Subcutaneous abdominal adipose tissue (tissue), 5 donors: ENCODE measurements at regions not wholly inside any gene's neighbourhood (a gene's known extent, or its start where the extent isn't known, plus 50 kb on each side); places are given as distances from the start of the nearest gene placed in this dataset.
"Not testable (repeated sequence)": the region's sequence is repeated elsewhere in the genome, so short reads cannot be mapped to it uniquely, and the experiment has no call there.

ENCODE experiments used
- H3K27ac ChIP-seq: one replicate; pipeline ENCODE4 v1.7.0; 2013; ENCODE audit warnings: low read depth, mild to moderate bottlenecking, inconsistent platforms, low read length, moderate library complexity
- H3K27me3 ChIP-seq, 5 donors: one replicate each; pipeline ENCODE4 v1.7.0; 2013; ENCODE audit warnings: low read length in 5 of 5, inconsistent platforms in 1 of 5; ENCODE audit not compliant: control insufficient read depth in 5 of 5, insufficient read depth in 4 of 5
- H3K36me3 ChIP-seq, 5 donors: one replicate each; pipeline ENCODE4 v1.7.0; 2013; ENCODE audit warnings: low read length in 5 of 5; ENCODE audit not compliant: control insufficient read depth in 5 of 5, insufficient read depth in 5 of 5
- H3K4me1 ChIP-seq, 5 donors: one replicate each; pipeline ENCODE4 v1.7.0; 2013; ENCODE audit warnings: low read length in 5 of 5, mild to moderate bottlenecking in 3 of 5, moderate library complexity in 1 of 5; ENCODE audit not compliant: control insufficient read depth in 5 of 5, insufficient read depth in 5 of 5
- H3K4me3 ChIP-seq, 5 donors: one replicate each; pipeline ENCODE4 v1.7.0; 2013; ENCODE audit warnings: low read length in 5 of 5, low read depth in 1 of 5
- H3K9ac ChIP-seq, 5 donors: one replicate each; pipeline ENCODE4 v1.7.0; 2013; ENCODE audit warnings: low read length in 5 of 5, mild to moderate bottlenecking in 4 of 5, moderate library complexity in 3 of 5
- H3K9me3 ChIP-seq, 5 donors: one replicate each; pipeline ENCODE4 v1.7.0; 2013; ENCODE audit warnings: low read length in 5 of 5; ENCODE audit not compliant: control insufficient read depth in 5 of 5
- donor health status: healthy.
- donor health status: healthy.
- donor health status: healthy.
- donor health status: healthy.
- donor health status: healthy.

- Histone ChIP-seq H3K4me3 (no peak overlapping the region), H3K4me1 (no peaks in the 10 kb centered on the region), H3K9me3 (no peaks in the 10 kb centered on the region), H3K27me3 (no peaks in the 10 kb centered on the region), H3K27ac (no peak overlapping the region), H3K36me3 (no peaks in the 10 kb centered on the region), H3K9ac (no peak overlapping the region)
These were observed 129.6 kb upstream of the GOT2 start for GRCh38 chr16:58863761-58864160.

DNA sequence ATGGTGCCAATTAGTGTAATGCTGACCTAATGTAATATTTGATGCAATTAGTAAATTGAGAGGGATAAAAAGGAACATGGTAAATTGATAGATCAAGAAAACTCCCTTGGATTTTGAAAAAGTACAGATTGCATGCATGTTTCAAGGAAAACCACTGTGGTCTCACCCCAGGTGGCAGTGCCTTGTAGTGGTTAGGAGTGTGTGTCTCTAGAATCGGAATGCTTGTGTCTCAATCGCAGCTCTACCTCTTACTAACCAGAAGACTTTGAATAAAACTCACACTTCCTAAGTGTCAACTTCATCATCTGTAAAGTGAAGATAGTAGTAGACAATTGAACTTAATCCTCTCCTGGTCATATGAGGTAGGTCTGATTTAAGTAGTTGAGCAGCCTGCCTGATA, 128.9 kb upstream of the GOT2 start:
- Histone ChIP-seq H3K9ac (no peak overlapping the region), H3K36me3 (no peaks in the 10 kb centered on the region), H3K4me3 (no peak overlapping the region), H3K9me3 (no peaks in the 10 kb centered on the region), H3K27ac (no peak overlapping the region), H3K27me3 (no peaks in the 10 kb centered on the region), H3K4me1 (no peaks in the 10 kb centered on the region)

- no peaks in the 10 kb centered on the region for H3K9me3 ChIP-seq
- H3K4me3 ChIP-seq: no peak overlapping the region
- H3K27ac ChIP-seq: no peak overlapping the region
- H3K9ac ChIP-seq: no peak overlapping the region
- H3K4me1 ChIP-seq: no peaks in the 10 kb centered on the region
- no peaks in the 10 kb centered on the region for H3K36me3 ChIP-seq
- H3K27me3 ChIP-seq: no peaks in the 10 kb centered on the region
These were observed 128.4 kb upstream of the GOT2 start for GRCh38 chr16:58862334-58863021.

- H3K36me3 ChIP-seq: no peaks in the 10 kb centered on the region
- no peaks in the 10 kb centered on the region for H3K9me3 ChIP-seq
- no peaks in the 10 kb centered on the region for H3K4me1 ChIP-seq
- no peaks in the 10 kb centered on the region for H3K27me3 ChIP-seq
- no peak overlapping the region for H3K4me3 ChIP-seq
- no peak overlapping the region for H3K9ac ChIP-seq
- no peak overlapping the region for H3K27ac ChIP-seq
These were observed 126.0 kb upstream of the GOT2 start for GRCh38 chr16:58859958-58860669.

- not testable (repeated sequence) for H3K27ac ChIP-seq, H3K9ac ChIP-seq, H3K27me3 ChIP-seq, H3K36me3 ChIP-seq, H3K4me3 ChIP-seq, H3K4me1 ChIP-seq, H3K9me3 ChIP-seq
These were observed 124.5 kb upstream of the GOT2 start for GRCh38 chr16:58858577-58858976.

DNA sequence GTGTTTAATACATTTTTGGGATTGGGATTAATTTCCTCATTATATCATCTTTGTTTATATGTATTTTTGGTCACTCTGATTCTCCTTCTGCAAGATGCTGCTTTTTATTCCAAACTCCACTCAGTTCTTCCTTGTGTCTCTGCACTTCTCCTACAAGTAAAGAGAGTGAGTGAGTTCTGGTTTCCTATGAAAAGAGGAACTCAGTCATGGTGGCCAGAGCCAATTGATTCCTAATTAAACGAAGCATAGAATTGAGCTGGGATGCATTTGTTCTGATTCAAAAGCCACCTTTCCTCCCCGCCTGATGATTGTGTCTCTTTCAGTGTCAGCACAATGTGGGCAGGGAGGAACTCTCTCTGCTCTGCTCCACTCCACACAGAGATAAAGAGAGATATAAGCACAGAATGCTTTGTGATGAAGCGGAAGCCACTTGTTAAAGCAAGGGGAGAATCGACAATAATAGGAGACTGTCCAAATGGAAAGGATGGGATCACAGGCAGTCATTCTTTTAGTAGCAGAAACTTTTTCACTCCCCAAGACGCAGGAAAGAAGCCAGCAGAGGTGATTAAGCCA, 121.3 kb upstream of the GOT2 start:
- Histone ChIP-seq H3K36me3 (no peaks in the 10 kb centered on the region), H3K9me3 (no peaks in the 10 kb centered on the region), H3K9ac (no peak overlapping the region), H3K4me3 (no peak overlapping the region), H3K27ac (no peak overlapping the region), H3K4me1 (no peaks in the 10 kb centered on the region), H3K27me3 (no peaks in the 10 kb centered on the region)

- Histone ChIP-seq H3K9ac (no peak overlapping the region), H3K27ac (no peak overlapping the region), H3K9me3 (no peaks in the 10 kb centered on the region), H3K36me3 (no peaks in the 10 kb centered on the region), H3K27me3 (no peaks in the 10 kb centered on the region), H3K4me3 (no peak overlapping the region), H3K4me1 (no peaks in the 10 kb centered on the region)
These were observed 120.0 kb upstream of the GOT2 start for GRCh38 chr16:58853854-58854791.

GRCh38 chr16:58850678-58851020, 116.5 kb upstream of the GOT2 start:
- Histone ChIP-seq H3K9me3 (no peaks in the 10 kb centered on the region), H3K27ac (no peak overlapping the region), H3K36me3 (no peaks in the 10 kb centered on the region), H3K4me1 (peaks cover 0 to 6% (median 5%) of the 10 kb centered on the region in 5 donors), H3K4me3 (no peak overlapping the region), H3K27me3 (no peaks in the 10 kb centered on the region), H3K9ac (no peak overlapping the region)

DNA sequence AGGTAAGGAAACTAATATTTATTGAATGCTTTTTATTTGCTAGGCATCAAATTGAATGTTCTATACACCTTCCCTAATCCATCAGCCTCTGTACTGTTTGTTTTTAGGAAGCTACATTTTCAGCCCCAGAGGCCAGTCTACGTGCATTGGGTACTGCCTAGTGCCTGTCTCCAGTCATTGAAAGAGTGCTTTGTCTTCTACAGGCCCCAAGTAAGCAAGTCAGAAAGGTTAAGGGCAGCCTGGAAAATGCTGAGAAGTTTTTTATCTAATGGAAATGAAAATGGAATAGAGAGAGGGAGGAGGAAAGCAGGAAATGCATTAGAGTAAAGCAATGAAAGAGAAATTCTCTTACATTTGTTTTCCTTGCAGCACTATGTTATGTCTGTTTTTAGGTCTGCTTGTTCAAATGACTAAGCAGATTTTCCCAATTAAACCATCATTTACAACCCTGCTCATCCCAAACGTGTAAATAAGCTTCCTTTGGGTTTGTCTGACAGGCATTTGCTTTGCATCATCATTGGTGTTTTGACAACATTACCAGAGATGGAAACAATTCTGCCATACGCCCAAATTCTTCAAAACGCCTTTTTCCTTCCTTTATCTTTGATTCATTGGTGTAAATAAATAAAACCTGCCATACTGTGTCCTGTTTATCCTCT, 116.0 kb upstream of the GOT2 start:
- no peaks in the 10 kb centered on the region for H3K36me3 ChIP-seq
- H3K4me3 ChIP-seq: no peak overlapping the region
- H3K27me3 ChIP-seq: no peaks in the 10 kb centered on the region
- no peaks in the 10 kb centered on the region for H3K9me3 ChIP-seq
- H3K4me1 ChIP-seq: peaks cover 0 to 6% (median 5%) of the 10 kb centered on the region in 5 donors
- no peak overlapping the region for H3K9ac ChIP-seq
- H3K27ac ChIP-seq: no peak overlapping the region
